ENCODE measurements at regions not wholly inside any gene's neighbourhood (a gene's known extent, or its start where the extent isn't known, plus 50 kb on each side); places are given as distances from the start of the nearest gene placed in this dataset.

GRCh38 chr9:101836021-101836420 is 97.6 kb upstream of the GRIN3A start (continued):
- TF ChIP-seq JUN (IDR thresholded peaks at IDR 0.05; ENCODE audit: low read depth, low read length): no peak

- Histone ChIP-seq H3K27me3 (replicated peaks in 1 of 4; ENCODE audit: control insufficient read depth in 3 of 4, extremely low read depth in 1 of 4, insufficient read depth in 3 of 4, low read length in 3 of 4) (no peaks in the 10 kb centered on the region), H2BK5ac (ENCODE audit: low read depth, low read length) (no peak overlapping the region), H4K8ac (ENCODE audit: extremely low read depth, insufficient read depth, low read length) (no peak overlapping the region), H2BK12ac (ENCODE audit: low read depth, low read length) (no peak overlapping the region), H3K9ac (replicated peaks in 1 of 4; ENCODE audit: extremely low read depth in 1 of 4, low read depth in 3 of 4, low read length in 3 of 4) (no peak overlapping the region), H3K4ac (replicated peaks; ENCODE audit: insufficient read length, low read depth, low read length) (no peak overlapping the region), H3K18ac (ENCODE audit: extremely low read depth, low read length) (no peak overlapping the region), H4K5ac (ENCODE audit: insufficient read length, low read depth, low read length) (no peak overlapping the region), H3K79me1 (ENCODE audit: low read depth, low read length) (no peaks in the 10 kb centered on the region), H3K4me2 (ENCODE audit: insufficient read depth in 1 of 2, low read depth in 2 of 2, low read length in 2 of 2) (no peak overlapping the region), H2BK15ac (ENCODE audit: low read length) (no peak overlapping the region), H2AFZ (ENCODE audit: low read length) (no peak overlapping the region), H3K23me2 (ENCODE audit: low read depth, low read length) (no peaks in the 10 kb centered on the region), H2AK5ac (ENCODE audit: low read depth, low read length) (no peak overlapping the region), H4K91ac (replicated peaks; ENCODE audit: insufficient read length, low read length) (no peak overlapping the region), H3K79me2 (ENCODE audit: control insufficient read depth in 1 of 2, insufficient read depth in 2 of 2, low read length in 2 of 2) (no peaks in the 10 kb centered on the region), H3K36me3 (ENCODE audit: control insufficient read depth in 2 of 4, insufficient read depth in 4 of 4, low read length in 3 of 4) (no peaks in the 10 kb centered on the region), H3K27ac (ENCODE audit: low read depth, low read length) (no peak overlapping the region), H4K20me1 (replicated peaks in 1 of 2; ENCODE audit: control insufficient read depth in 1 of 2, insufficient read depth in 2 of 2, low read length in 2 of 2) (no peaks in the 10 kb centered on the region), H3K4me3 (ENCODE audit: extremely low read depth in 1 of 4, insufficient read depth in 2 of 4, low read depth in 3 of 4, low read length in 4 of 4) (no peak overlapping the region), H3K23ac (ENCODE audit: insufficient read length) (no peak overlapping the region), H2BK20ac (ENCODE audit: low read length) (no peak overlapping the region), H3K14ac (ENCODE audit: insufficient read length) (no peak overlapping the region), H3K4me1 (replicated peaks in 1 of 4; ENCODE audit: control insufficient read depth in 3 of 4, insufficient read depth in 4 of 4, low read length in 3 of 4) (no peaks in the 10 kb centered on the region), H3K56ac (replicated peaks; ENCODE audit: insufficient read length, low read depth, low read length) (no peak overlapping the region), H2BK120ac (replicated peaks; ENCODE audit: low read depth, low read length) (no peak overlapping the region), H3K9me3 (ENCODE audit: insufficient read depth in 2 of 2, low read depth in 1 of 2, low read length in 1 of 2) (no peaks in the 10 kb centered on the region)
- CTCF ChIA-PET (ENCODE audit: partially characterized antibody): no interaction called here
- FAIRE-seq (no peak), DNase-seq (ENCODE audit: low read depth in 1 of 2, low spot score in 2 of 2) (no peak)
- POLR2A ChIA-PET (ENCODE audit: partially characterized antibody): no interaction called here
- no peak for TF ChIP-seq MAX (IDR thresholded peaks at IDR 0.05)
- TF ChIP-seq FOSL1 (IDR thresholded peaks at IDR 0.05; ENCODE audit: insufficient read depth, low read depth, low read length): no peak
- TF ChIP-seq SP4 (IDR thresholded peaks at IDR 0.05; ENCODE audit: low read length): no peak
These were observed 94.0 kb upstream of the GRIN3A start for GRCh38 chr9:101832486-101832885.

Data from H1 (cell line).